ENCODE measurements at regions not wholly inside any gene's neighbourhood (a gene's known extent, or its start where the extent isn't known, plus 50 kb on each side); places are given as distances from the start of the nearest gene placed in this dataset.

DNA sequence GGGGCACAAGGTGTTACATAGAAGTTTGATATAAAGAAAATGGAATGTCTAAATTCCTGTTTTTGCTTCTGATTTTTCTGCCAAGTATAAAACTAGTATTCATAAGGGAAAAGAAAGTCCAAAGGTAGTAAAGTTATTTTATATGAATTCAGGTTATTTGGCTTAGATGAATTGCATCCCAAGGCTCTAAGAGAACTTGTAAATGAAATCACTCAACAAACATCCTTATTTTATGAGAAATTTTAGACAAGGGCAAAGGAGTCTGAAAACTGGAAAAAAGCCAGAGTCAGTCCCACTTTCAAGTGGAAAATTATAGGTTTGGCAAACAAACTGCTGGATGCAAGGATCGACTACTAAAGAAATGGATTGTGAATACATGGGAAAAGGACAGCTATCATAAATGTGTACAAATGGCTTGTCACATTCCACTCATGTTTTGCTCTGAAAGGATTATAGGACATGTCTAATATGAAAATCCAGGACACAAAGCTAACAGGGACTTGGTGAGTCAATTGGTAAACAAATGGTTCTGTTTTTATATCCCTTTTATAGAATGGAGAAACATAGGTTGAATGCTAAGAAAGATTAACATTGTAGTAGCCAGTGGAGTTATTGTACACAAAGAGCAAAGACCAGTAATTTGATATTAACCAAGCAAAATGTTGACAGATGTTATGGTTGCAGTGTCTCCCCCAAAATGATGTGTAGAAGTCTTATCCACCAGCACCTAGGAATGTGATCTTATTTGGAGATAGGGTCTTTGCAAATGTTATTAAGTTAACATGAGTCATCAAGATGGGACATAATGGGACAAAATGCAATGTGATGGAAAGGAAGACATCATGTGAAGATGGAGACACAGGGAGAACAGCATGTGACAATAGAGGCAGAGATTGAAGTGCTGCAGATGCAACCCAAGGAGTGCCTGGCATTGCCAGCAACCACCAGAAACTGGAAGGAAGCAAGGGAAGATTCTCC, 495.7 kb downstream of the TLE1 start:
- DNase-seq (ENCODE audit: low read depth in 2 of 2) = no peak

DNA sequence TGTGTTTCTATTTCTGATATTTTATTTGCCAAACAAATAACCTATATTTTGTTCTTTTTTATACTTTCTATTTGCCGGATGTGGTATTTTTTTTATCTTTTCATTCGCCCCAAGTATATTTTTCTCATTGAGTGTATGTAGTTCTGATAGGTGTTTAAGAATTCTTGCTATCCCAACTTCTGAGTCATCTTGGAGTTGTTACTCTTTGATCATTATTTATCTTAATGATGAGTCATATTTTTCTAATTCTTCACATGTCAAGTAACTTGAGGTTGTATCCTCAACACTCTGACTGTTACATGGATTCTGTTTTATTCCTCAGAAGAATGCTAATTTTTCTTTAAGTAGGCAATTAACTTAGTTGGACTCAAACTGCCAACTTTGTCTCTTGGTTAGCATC, 498.1 kb downstream of the TLE1 start:
- no peak for DNase-seq (ENCODE audit: low read depth in 2 of 2)

- DNase-seq (ENCODE audit: low read depth in 2 of 2) = no peak
Observed at GRCh38 chr9:81190659-81191058, 498.7 kb downstream of the TLE1 start.

DNA sequence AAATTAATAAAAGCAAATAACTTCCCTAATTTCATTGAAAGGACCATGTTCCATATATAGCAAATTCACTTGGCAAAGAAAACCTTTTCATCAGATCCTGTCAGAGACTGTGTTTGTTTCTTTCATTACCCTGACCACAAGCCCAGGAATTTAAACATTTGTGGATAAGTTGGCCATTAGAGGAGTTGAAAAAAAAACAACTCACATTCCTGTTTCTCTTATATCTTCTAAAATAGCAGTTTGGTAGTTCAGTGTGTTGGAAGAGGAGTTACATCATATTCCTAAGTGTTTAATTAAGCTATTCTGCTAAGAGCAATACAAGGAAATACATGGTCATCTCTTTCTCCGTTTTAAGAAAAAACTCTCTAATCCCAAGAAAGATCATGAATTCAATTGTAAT, 505.6 kb downstream of the TLE1 start:
- no peak for DNase-seq (ENCODE audit: low read depth in 2 of 2)

GRCh38 chr9:81182431-81182830, 506.9 kb downstream of the TLE1 start:
- DNase-seq (ENCODE audit: low read depth in 2 of 2) = no peak

GRCh38 chr9:81174023-81174422, 515.3 kb downstream of the TLE1 start:
- no peak for DNase-seq (ENCODE audit: low read depth in 2 of 2)

GRCh38 chr9:81171689-81172088, 517.7 kb downstream of the TLE1 start:
- no peak for DNase-seq (ENCODE audit: low read depth in 2 of 2)

GRCh38 chr9:81162361-81162760, 527.0 kb downstream of the TLE1 start:
- no peak for DNase-seq (ENCODE audit: low read depth in 2 of 2)

- DNase-seq (ENCODE audit: low read depth in 2 of 2) = no peak
Observed at GRCh38 chr9:81156381-81156780, 533.0 kb downstream of the TLE1 start.

- no peak for DNase-seq (ENCODE audit: low read depth in 2 of 2)
Observed at GRCh38 chr9:81150016-81150625, 539.2 kb downstream of the TLE1 start.

- no peak for DNase-seq (ENCODE audit: low read depth in 2 of 2)
Observed at GRCh38 chr9:81146684-81147337, 542.5 kb downstream of the TLE1 start.

DNA sequence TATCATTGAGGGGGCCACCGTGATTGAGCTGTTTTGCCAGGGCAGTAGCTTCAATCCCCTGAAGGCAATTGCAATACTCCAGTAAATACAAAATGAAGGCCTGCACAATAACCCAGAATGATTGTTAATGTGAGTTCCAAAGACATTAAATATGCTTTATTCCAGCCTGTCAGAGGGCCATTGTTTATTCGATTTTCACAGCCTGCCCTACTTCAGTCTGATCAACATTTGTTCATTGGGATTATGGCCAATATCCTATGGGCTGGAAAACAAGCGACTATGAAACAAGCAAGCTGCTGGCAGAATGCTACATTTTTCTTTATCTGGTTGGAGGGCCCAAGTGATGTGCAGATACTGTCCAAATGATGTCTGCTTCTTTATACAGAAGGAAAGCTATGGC, 543.1 kb downstream of the TLE1 start:
- no peak for DNase-seq (ENCODE audit: low read depth in 2 of 2)

DNA sequence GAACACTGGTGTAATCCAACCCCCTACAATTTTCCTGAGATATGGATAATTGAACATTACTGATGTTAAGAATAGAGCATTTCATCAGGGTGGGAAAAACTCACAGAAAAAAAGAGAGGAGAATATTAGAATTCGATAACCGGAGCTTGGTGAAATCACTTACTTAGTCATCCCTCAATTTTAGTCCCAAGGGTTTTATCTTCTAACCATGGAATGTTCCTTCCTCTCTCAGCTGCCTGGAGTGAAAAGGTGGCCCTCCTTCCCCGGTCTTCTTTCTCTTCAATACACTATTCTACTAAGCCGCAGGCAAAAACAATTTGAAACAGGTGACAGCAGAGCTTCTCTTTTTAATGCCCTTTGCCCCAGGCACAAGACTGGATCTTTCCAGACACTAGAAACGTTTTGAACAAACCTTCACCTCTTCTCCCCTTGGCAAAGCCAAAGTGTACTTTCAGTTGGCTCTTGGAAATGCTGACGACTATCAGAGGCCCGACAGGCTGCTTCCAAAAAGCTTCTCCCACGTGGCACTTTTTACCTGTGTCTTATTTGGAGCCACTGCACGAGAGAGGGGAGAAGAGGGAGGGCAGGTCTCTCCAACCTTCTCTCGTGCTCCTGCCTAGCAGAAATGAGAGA, 543.9 kb downstream of the TLE1 start:
- DNase-seq (ENCODE audit: low read depth in 2 of 2) = no peak

- no peak for DNase-seq (ENCODE audit: low read depth in 2 of 2)
Observed at GRCh38 chr9:81141961-81142360, 547.4 kb downstream of the TLE1 start.

DNA sequence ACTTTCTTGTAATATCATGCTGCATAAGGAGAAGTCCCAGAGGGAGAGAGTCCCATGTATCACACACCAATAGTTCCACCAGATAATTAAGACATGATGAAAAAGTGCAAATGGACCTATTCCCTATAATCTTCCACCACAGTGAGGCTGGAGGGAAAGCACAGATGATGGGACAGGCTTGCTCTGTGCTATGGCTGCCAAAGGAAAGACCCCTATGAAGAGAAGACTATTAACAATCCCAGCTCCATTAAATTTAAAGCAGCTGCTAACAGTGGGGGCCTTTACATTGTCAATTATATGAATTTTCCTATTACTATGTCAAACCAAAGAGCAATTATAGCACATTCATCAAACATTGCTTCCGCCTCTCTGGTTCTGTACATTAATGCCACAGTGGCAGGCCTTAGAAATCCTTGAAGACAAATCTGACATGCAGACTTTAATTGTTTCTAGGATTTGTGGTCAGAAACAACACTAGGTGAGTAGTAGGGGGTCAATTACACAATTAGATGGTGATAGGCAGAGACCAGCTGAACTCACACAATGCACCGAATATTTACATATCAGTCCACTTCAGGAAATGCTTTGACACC, 551.3 kb downstream of the TLE1 start:
- DNase-seq (ENCODE audit: low read depth in 2 of 2) = no peak

GRCh38 chr9:81132796-81133195, 556.6 kb downstream of the TLE1 start:
- no peak for DNase-seq (ENCODE audit: low read depth in 2 of 2)

DNA sequence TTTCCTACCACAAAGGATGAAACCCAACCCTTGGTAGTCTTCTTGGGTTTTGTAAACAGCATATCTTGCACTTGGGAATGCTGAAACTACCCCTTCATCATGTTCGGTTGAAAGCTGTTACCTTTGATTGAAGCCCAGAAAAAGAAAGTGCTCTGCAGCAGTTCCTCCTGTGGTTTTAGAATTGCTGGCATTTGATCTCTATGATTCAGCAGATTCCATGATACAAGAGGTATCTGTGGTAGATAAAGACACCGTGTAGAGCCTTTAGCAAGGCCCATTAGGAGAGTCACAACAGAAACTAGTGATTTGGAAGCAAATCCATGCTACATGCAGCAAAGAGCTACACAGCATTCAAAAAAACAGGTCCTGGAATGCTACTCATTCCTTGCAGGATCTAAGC, 557.0 kb downstream of the TLE1 start:
- DNase-seq (ENCODE audit: low read depth in 2 of 2) = no peak

GRCh38 chr9:81128701-81129100, 560.6 kb downstream of the TLE1 start:
- no peak for DNase-seq (ENCODE audit: low read depth in 2 of 2)

DNA sequence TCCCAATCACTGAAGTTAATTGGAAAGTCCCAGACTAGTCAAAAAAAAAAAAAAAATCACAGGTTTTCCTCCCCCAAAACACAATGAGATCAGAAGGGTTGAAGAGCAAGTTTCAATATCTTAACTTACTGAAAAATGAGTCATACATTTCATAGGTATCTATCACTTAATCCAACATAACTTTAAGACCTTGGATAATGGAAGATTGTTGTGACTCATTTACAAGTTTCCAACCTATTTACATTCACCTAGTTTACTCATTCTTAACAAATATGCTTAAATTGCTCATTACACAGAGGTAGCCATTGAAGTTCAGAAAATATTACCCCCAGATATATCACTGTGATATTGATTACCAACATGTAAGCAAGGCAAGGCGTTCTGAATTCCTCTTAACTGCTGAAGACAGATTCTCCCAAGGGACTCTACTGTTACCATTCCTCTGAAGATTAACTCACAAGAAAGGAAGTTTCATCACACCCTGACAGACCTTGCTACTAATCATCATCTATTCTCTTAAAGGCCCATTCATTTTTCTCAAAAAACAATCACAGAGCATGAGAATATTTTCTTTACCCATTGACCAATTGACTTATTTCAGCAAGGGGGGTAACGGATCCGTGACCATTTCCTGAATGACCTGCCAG, 563.8 kb downstream of the TLE1 start:
- no peak for DNase-seq (ENCODE audit: low read depth in 2 of 2)

GRCh38 chr9:81123526-81123925, 565.8 kb downstream of the TLE1 start:
- DNase-seq (ENCODE audit: low read depth in 2 of 2) = no peak

GRCh38 chr9:81122749-81123148, 566.6 kb downstream of the TLE1 start:
- no peak for DNase-seq (ENCODE audit: low read depth in 2 of 2)

Data from stimulated activated CD8-positive, alpha-beta memory T cell treated with anti-CD3 and anti-CD28 coated beads, Interleukin-7, amount 100 ng/mL, for 4 hours (primary cell).